ENCODE measurements at regions not wholly inside any gene's neighbourhood (a gene's known extent, or its start where the extent isn't known, plus 50 kb on each side); places are given as distances from the start of the nearest gene placed in this dataset.

GRCh38 chr5:176187276-176188062, 50.8 kb upstream of the SIMC1 start:
- Histone ChIP-seq H2BK120ac (ENCODE audit: low read depth, low read length) (no peak overlapping the region), H3K79me1 (ENCODE audit: low read depth, low read length) (peaks cover 2% of the 10 kb centered on the region), H3K9me3 (replicated peaks in 1 of 2; ENCODE audit: control insufficient read depth in 2 of 2, insufficient read depth in 1 of 2, low read depth in 1 of 2, low read length in 2 of 2) (no peaks in the 10 kb centered on the region), H3K36me3 (replicated peaks in 1 of 2; ENCODE audit: control insufficient read depth in 2 of 2, insufficient read depth in 2 of 2, low read length in 2 of 2) (no peaks in the 10 kb centered on the region), H2BK5ac (ENCODE audit: low read length) (no peak overlapping the region), H2BK12ac (ENCODE audit: low read length) (no peak overlapping the region), H3K27me3 (ENCODE audit: control insufficient read depth in 3 of 3, insufficient read depth in 3 of 3, low read depth in 1 of 3, low read length in 3 of 3) (peaks cover 0 to 33% (median 3%) of the 10 kb centered on the region in 3 experiments), H2BK15ac (ENCODE audit: low read length) (no peak overlapping the region), H4K91ac (ENCODE audit: low read depth, low read length, poor library complexity) (no peak overlapping the region), H3K18ac (ENCODE audit: low read length) (no peak overlapping the region), H4K8ac (ENCODE audit: low read depth, low read length) (no peak overlapping the region), H3K4ac (ENCODE audit: low read length) (no peak overlapping the region), H3K9ac (ENCODE audit: low read depth, low read length, poor library complexity) (no peak overlapping the region), H3K4me2 (ENCODE audit: insufficient read depth, low read length, poor library complexity, severe bottlenecking) (no peak overlapping the region), H3K23ac (ENCODE audit: low read depth, low read length, poor library complexity) (no peak overlapping the region), H2AFZ (ENCODE audit: low read length) (no peak overlapping the region), H3K27ac (replicated peaks; ENCODE audit: low read length) (no peak overlapping the region), H3K4me3 (ENCODE audit: low read length in 2 of 2) (no peak overlapping the region), H2AK5ac (ENCODE audit: low read depth, low read length) (no peak overlapping the region), H3K14ac (ENCODE audit: low read length) (no peak overlapping the region), H3K4me1 (ENCODE audit: control insufficient read depth in 2 of 2, insufficient read depth in 1 of 2, low read depth in 1 of 2, low read length in 2 of 2) (peaks cover 0 to 2% of the 10 kb centered on the region in 2 donors)
- no CpG with 5 or more reads among the region's 17 CpGs for WGBS, 2 donors (ENCODE audit: extremely low coverage in 2 of 2, insufficient read length in 2 of 2, insufficient replicate concordance in 1 of 2)
- no peak for DNase-seq (ENCODE audit: low spot score)

GRCh38 chr5:176188085-176188484, 50.1 kb upstream of the SIMC1 start:
- no peak overlapping the region for H3K4ac ChIP-seq (ENCODE audit: low read length)
- no peak overlapping the region for H3K23ac ChIP-seq (ENCODE audit: low read depth, low read length, poor library complexity)
- H3K4me2 ChIP-seq (ENCODE audit: insufficient read depth, low read length, poor library complexity, severe bottlenecking): no peak overlapping the region
- no peak overlapping the region for H2BK120ac ChIP-seq (ENCODE audit: low read depth, low read length)
- no peak overlapping the region for H2AK5ac ChIP-seq (ENCODE audit: low read depth, low read length)
- H3K27ac ChIP-seq (replicated peaks; ENCODE audit: low read length): no peak overlapping the region
- no peak overlapping the region for H3K9ac ChIP-seq (ENCODE audit: low read depth, low read length, poor library complexity)
- no peak overlapping the region for H4K91ac ChIP-seq (ENCODE audit: low read depth, low read length, poor library complexity)
- no peak overlapping the region for H2AFZ ChIP-seq (ENCODE audit: low read length)
- peaks cover 0 to 38% (median 3%) of the 10 kb centered on the region in 3 experiments for H3K27me3 ChIP-seq (ENCODE audit: control insufficient read depth in 3 of 3, insufficient read depth in 3 of 3, low read depth in 1 of 3, low read length in 3 of 3)
- H2BK15ac ChIP-seq (ENCODE audit: low read length): no peak overlapping the region
- H3K4me1 ChIP-seq (ENCODE audit: control insufficient read depth in 2 of 2, insufficient read depth in 1 of 2, low read depth in 1 of 2, low read length in 2 of 2): peaks cover 0 to 2% of the 10 kb centered on the region in 2 donors
- H3K14ac ChIP-seq (ENCODE audit: low read length): no peak overlapping the region
- H3K36me3 ChIP-seq (replicated peaks in 1 of 2; ENCODE audit: control insufficient read depth in 2 of 2, insufficient read depth in 2 of 2, low read length in 2 of 2): no peaks in the 10 kb centered on the region
- H3K9me3 ChIP-seq (replicated peaks in 1 of 2; ENCODE audit: control insufficient read depth in 2 of 2, insufficient read depth in 1 of 2, low read depth in 1 of 2, low read length in 2 of 2): no peaks in the 10 kb centered on the region
- no peak overlapping the region for H3K4me3 ChIP-seq (ENCODE audit: low read length in 2 of 2)
- no peak overlapping the region for H3K18ac ChIP-seq (ENCODE audit: low read length)
- peaks cover 2% of the 10 kb centered on the region for H3K79me1 ChIP-seq (ENCODE audit: low read depth, low read length)
- H2BK12ac ChIP-seq (ENCODE audit: low read length): no peak overlapping the region
- no peak overlapping the region for H4K8ac ChIP-seq (ENCODE audit: low read depth, low read length)
- H2BK5ac ChIP-seq (ENCODE audit: low read length): no peak overlapping the region
- WGBS, 2 donors (ENCODE audit: extremely low coverage in 2 of 2, insufficient read length in 2 of 2, insufficient replicate concordance in 1 of 2): no CpG with 5 or more reads among the region's 7 CpGs
- no peak for DNase-seq (ENCODE audit: low spot score)

Measured in neuronal stem cell (in vitro differentiated cells).